ENCODE measurements at regions not wholly inside any gene's neighbourhood (a gene's known extent, or its start where the extent isn't known, plus 50 kb on each side); places are given as distances from the start of the nearest gene placed in this dataset.
"Not testable (repeated sequence)": the region's sequence is repeated elsewhere in the genome, so short reads cannot be mapped to it uniquely, and the experiment has no call there.

GRCh38 chr2:77578354-77578753, 56.2 kb upstream of the LRRTM4 start:
- no peak for DNase-seq

- DNase-seq: no peak
Measured at GRCh38 chr2:77579076-77579769, 57.0 kb upstream of the LRRTM4 start.

- DNase-seq: no peak
Measured at GRCh38 chr2:77588438-77588837, 66.3 kb upstream of the LRRTM4 start.

- DNase-seq: no peak
Measured at GRCh38 chr2:77590298-77590917, 68.2 kb upstream of the LRRTM4 start.

GRCh38 chr2:77592955-77593354, 70.8 kb upstream of the LRRTM4 start:
- not testable (repeated sequence) for DNase-seq

- no peak for DNase-seq
Measured at GRCh38 chr2:77602771-77603170, 80.6 kb upstream of the LRRTM4 start.

GRCh38 chr2:77604953-77605929, 83.1 kb upstream of the LRRTM4 start:
- DNase-seq: no peak

GRCh38 chr2:77608510-77608909, 86.3 kb upstream of the LRRTM4 start:
- no peak for DNase-seq

GRCh38 chr2:77629539-77629938, 107.4 kb upstream of the LRRTM4 start:
- no peak for DNase-seq

- DNase-seq: no peak
Measured at GRCh38 chr2:77631007-77631406, 108.8 kb upstream of the LRRTM4 start.

GRCh38 chr2:77633601-77634000, 111.4 kb upstream of the LRRTM4 start:
- no peak for DNase-seq

GRCh38 chr2:77640924-77641323, 118.7 kb upstream of the LRRTM4 start:
- DNase-seq: no peak

GRCh38 chr2:77642339-77642738, 120.2 kb upstream of the LRRTM4 start:
- no peak for DNase-seq

GRCh38 chr2:77649856-77650255, 127.7 kb upstream of the LRRTM4 start:
- no peak for DNase-seq

GRCh38 chr2:77652499-77652898, 130.3 kb upstream of the LRRTM4 start:
- no peak for DNase-seq

- DNase-seq: no peak
Measured at GRCh38 chr2:77664491-77664890, 142.3 kb upstream of the LRRTM4 start.

- DNase-seq: no peak
Measured at GRCh38 chr2:77666251-77666980, 144.2 kb upstream of the LRRTM4 start.

- DNase-seq: not testable (repeated sequence)
Measured at GRCh38 chr2:77684543-77685319, 162.6 kb upstream of the LRRTM4 start.

- DNase-seq: no peak
Measured at GRCh38 chr2:77712601-77713000, 190.4 kb upstream of the LRRTM4 start.

GRCh38 chr2:77713412-77713811, 191.2 kb upstream of the LRRTM4 start:
- DNase-seq: no peak

GRCh38 chr2:77720115-77720514, 197.9 kb upstream of the LRRTM4 start:
- no peak for DNase-seq

GRCh38 chr2:77721593-77721992, 199.4 kb upstream of the LRRTM4 start:
- no peak for DNase-seq
